ENCODE measurements at regions not wholly inside any gene's neighbourhood (a gene's known extent, or its start where the extent isn't known, plus 50 kb on each side); places are given as distances from the start of the nearest gene placed in this dataset.
"Not testable (repeated sequence)": the region's sequence is repeated elsewhere in the genome, so short reads cannot be mapped to it uniquely, and the experiment has no call there.

DNA sequence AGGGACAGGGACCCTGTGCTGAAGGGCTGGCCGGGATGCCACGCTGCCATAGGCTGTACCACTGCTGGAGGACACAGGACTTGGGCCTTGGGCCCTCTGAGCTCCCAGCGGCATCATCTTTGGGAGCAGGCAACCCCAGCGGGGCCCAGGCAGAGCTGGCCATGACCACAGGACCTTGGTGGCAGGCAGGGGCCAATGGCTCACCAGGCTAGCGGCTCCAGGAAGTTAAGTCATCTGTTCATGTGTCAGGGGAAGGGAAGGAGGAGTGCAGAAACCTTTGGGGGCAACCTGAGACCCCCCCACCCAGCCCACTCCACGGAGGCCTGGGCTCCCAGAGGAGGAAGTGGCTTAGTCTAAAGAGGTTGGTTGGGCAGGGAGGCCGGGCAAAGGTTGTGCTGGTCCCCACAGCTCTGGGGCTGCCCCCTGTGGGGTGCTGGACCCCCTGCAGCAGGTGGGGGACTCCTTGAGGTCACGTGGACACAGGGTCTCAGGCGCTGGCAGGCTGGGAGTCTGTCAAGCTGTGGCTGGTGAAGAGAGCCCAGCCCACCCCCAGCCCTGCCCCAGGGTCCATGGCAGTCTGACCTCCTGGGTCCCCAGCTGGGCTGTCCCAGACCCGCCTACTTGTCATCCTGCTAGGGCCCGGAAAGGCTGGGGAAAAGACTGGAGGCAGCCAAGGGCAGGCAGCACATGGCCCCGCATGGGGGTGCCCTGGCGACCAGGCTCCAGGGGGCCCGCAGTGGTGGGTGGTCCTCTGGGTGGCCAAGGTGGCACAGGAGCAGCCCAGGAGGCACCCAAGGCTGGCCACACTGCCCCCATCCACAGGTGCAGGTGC is 184.3 kb downstream of the IGLL1 start:
- DNase-seq (ENCODE audit: low spot score): no peak

GRCh38 chr22:23394525-23395326 is 185.4 kb downstream of the IGLL1 start:
- DNase-seq (ENCODE audit: low spot score): no peak

- no peak for DNase-seq (ENCODE audit: low spot score)
Measured at GRCh38 chr22:23393721-23394320, 186.3 kb downstream of the IGLL1 start.

DNA sequence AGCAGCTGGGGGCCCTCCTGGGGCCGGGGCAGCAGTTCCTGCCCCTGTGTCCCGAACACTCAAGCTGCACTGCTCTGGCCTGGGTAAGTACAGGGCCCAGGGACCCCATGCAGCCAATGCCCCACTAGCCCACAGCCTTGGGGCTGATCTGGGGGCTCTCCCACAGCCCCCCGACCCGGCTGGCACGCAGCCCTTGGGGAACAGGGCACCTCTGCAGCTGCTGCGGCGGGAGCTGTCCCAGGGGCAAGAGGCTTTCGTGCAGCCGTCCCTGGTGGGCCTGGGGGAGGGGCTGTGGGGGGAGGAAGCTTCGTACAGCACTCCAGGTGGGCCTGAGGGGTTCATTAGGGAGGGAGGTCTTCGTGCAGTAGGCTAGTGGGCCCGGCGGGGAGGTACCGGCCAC is 186.9 kb downstream of the IGLL1 start:
- DNase-seq (ENCODE audit: low spot score): not testable (repeated sequence)

DNA sequence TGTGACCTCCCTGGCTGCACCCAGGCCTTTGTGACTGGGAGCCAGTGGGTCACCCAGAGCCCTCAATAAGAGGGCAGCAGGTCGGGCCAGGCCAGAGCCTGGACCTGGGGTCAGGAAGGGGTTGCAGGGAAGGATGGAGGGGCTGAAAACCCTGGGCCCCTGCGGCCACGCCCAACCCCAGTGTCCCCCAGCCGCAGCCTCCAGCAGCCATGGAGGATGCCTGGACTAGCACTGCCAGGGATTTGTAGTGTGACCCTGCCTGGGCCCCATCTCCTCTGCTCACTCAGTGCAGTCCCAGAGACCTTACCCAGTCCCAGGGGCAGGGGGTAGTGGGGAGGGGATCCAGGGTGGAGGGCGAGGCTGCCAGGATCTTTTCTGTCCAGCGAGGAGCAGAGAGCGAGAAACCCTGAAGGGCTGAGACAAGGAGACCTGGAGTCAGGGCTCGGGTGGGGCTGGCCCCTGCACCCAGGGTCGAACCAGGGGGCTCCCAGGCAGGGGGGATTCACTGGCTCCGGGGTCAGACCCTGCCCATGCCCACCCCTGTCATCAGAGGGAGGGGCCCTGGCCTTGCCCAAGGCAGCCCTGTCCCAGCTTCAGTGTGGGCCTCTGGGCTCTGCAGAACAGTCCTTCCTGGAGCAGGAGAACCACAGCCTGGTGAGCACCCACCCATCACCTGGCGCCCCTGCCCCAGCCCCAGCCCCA is 187.5 kb downstream of the IGLL1 start:
- DNase-seq (ENCODE audit: low spot score): no peak

DNA sequence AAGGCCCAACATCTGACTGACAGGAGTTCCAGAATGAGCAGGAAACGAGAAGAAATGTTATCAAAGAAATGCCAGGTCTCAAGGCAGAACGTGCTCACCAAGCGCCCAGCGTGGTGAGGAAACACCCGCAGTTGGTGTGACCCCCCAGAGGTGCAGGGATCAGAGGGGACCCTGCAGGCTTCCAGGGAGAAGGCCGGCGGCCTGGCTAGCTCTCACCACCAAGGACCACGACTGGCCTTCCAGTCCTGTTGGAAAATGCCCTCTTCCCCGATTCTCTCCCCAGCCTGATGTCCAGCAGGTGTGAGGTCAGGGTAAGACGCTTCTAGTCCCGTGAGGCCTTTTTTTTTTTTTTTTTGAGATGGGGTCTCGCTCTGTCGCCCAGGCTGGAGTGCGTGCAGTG is 189.1 kb downstream of the IGLL1 start:
- DNase-seq (ENCODE audit: low spot score): no peak

- DNase-seq (ENCODE audit: low spot score): no peak
Measured at GRCh38 chr22:23389271-23390071, 190.6 kb downstream of the IGLL1 start.

GRCh38 chr22:23388517-23388890 is 191.6 kb downstream of the IGLL1 start:
- no peak for DNase-seq (ENCODE audit: low spot score)

DNA sequence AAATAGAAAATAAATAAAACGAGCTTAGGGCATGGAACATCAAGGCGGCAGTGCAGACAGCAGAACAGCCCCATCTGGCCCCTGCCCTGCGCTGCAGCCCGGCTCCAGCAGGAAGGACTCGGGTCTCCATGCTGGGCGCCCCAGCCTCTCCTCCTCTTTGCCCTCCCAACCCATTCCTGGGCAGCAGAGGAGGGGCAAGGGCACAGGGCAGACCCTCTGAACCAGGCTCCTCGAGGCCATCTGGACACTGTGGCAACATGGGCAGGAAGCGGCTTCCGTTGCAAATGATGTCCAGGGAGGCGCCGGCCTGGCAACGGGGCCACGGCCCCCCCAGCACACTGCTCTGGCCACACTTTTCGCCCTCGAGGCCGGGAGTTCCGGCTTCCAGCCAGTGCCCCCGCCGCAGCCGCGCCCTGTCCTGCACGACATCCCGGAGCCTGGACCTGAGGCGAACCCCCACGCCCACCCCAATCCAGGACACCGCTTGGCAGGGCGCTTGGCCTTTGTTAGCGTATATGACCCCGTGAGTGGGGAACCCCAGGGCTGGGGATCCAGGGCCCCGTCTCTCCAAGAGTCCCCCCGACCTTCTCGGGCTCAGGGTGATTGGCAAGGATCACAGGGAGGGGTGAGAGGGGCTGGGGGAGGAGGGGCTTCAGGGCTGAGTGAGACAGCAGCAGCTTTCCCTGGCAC is 192.1 kb downstream of the IGLL1 start:
- no peak for DNase-seq (ENCODE audit: low spot score)

DNA sequence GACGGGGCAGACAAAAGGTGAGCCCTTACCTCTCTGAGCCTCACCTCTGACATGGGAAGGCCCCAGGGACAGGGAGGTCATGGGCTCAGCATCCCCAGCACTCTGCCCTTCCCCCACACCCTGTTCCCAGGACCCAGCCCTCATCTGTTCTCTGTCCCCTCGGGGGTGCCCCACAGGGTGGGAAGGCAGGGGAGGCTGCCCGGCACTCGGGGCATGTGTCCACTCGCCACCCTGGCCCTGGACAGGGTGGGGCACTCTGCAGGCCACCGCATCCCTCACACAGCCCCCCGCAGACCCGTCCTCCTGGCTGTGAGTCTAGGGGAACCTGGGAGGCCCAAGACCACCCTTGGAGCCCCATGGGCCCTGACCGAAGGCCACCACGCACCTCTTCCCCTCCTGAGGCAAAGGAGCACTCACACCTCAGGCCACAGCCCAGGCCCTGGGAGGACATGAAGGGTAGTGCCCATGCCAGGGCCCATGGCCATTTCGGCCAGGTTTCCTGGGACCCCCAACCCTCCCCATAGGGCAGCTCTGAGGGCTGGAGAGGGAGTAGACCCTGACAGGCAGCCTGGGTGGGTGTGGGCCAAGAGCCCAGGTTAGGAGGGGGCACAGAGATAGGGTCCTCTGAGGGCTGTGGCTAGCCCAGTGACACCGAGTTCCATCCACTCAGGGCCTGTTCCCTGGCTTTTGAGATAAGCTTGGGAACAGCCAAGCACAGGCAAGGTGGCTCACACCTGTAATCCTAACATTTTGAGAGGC is 193.1 kb downstream of the IGLL1 start:
- DNase-seq (ENCODE audit: low spot score): no peak

GRCh38 chr22:23385678-23386631 is 194.1 kb downstream of the IGLL1 start:
- peak; percentile 85 for DNase-seq (ENCODE audit: low spot score)

DNA sequence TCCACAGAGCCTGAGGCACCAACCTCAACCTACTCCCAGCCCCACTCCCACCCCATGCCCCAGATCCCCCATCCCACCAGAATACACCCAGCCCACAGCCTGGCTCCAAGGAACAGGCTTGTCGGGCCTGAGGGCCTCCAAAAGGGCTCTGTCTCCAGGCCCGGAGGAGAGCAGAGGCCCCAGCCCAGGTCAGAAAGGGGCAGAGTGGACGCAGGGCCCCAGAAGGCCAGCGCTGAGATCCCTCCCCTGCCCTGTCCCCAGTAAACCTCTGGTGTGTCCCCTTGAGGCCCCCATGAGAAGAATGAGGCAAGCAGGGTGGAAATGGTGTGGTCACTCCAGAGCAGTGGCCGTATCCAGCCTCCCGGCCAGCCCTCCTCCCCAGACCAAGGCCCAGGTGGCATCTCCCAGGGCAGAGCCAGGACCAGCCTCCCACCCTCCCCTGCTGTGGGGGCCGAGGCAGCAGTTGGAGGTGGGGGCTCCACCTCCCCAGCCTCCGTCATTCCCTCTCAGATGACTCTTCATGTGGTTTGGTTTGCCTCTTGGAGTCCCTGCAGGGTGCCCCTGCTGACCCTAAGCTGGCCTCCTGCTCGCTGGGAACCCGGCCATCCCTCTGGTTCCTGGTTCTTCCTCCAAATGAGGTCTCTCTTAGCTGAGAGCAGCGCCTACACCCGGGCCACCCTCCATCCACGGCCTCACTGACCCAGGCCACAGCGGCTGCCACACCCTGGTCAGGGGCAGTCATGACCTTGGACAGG is 195.0 kb downstream of the IGLL1 start:
- DNase-seq (ENCODE audit: low spot score): no peak

GRCh38 chr22:23384431-23384830 is 195.7 kb downstream of the IGLL1 start:
- DNase-seq (ENCODE audit: low spot score): no peak

DNA sequence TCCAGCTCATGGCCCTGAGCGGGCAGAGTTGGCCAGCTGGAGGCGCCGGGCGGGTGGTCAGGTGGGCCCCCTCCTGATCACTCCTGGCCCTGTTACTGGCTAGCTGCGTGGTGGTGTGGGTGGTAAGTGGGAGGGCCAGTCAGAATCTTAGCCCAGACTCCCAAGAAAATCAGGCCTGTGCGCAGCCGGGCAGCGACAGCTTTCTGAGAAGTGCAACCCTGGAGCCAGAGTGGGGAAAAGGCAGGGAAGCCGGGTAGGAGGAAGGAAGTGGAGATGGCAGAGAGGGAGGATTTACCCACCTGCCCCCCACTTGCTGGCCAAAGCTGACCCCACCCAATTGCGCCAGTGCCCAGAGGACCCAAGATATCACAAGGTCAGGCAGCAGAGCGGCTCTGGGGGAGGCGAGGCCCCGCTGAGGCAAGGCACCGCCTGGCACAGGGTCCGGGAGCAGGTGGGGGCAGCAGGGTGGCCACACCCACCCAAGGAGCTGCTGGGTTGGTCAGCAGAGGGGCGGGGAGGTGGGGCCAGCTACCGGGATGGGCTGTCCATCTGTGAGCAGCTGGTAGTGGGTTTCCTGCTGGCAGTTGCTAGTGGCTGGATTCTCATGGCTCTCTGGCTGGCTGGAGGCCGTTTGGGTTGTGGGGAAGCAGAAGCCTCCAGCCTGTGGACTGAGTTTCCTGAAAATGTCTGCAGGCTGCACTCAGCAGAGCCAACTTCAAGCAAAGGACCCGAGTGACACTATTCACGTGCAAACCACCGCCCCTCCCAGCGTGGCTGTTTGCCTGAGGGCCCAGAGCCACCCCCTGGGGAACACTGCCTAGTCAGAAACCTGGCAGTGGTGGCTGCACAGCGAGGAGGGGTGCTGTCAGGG is 196.4 kb downstream of the IGLL1 start:
- DNase-seq (ENCODE audit: low spot score): no peak

DNA sequence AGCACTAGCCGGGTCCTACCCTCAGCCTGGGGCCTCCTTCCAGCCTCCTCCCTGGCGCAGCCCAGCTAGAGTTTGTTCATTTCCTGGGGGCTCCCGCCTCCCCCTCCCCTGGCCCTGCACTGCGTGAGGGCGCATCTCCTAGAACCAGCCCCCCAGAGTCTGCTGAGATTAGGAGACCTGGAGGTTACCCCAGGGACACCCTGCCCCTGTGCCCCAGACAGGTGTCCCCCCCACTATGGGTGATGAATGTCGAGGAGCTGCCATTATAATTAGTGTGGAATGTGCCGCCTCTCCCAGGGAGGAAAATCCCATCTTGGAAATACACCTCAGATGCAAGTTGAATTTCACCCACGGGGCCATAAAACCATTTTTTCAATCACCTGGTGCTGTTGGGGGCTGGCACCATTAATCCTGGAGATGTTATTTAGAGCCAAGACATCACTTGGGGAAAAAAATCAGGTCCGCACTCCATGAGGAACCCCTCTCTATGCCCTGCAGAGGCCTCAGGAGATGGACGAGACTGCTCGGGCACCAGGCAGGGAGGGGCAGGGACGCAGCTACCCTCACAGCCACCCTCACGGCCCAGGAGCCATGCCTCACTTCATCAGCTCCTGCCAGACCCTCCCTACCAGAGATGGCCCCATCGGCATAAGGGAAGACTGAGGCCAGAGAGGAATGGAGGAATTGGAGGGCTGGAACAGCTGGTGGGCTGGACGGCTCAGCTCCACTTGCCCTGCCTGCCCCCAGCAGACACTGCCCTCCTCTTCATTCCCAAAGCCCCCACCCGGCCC is 197.5 kb downstream of the IGLL1 start:
- no peak for DNase-seq (ENCODE audit: low spot score)

- DNase-seq (ENCODE audit: low spot score): no peak
Measured at GRCh38 chr22:23381661-23382427, 198.2 kb downstream of the IGLL1 start.

All from cerebellar cortex (tissue), 1 donor.